Cardiac muscle cell (in vitro differentiated cells and primary cell): ENCODE measurements at regions not wholly inside any gene's neighbourhood (a gene's known extent, or its start where the extent isn't known, plus 50 kb on each side); places are given as distances from the start of the nearest gene placed in this dataset.

ENCODE experiments used
- DNase-seq, 2 donors: peaks; one replicate each; pipeline versions ENCODE4 v3.0.0 to v3.0.0-alpha.2; 2010 to 2017; ENCODE audit warnings: low read depth in 1 of 2, low spot score in 1 of 2
- H3K27ac ChIP-seq: fragments of 200-600 bp; sonication (generic); 2 replicates; pipeline ENCODE4 v1.5.1; 2016
- H3K27me3 ChIP-seq: fragments of 200-600 bp; sonication (generic); 2 replicates; pipeline ENCODE4 v1.6.0; 2016; ENCODE audit warnings: control low read depth
- H3K36me3 ChIP-seq: fragments of 200-600 bp; sonication (generic); 2 replicates; pipeline ENCODE4 v1.5.1; 2016; ENCODE audit warnings: control low read depth
- H3K4me1 ChIP-seq: fragments of 200-600 bp; sonication (generic); 2 replicates; pipeline ENCODE4 v1.8.1; 2017; ENCODE audit warnings: low read depth, mild to moderate bottlenecking, mixed run types
- H3K4me3 ChIP-seq: fragments of 200-600 bp; sonication (generic); 2 replicates; pipeline ENCODE4 v1.5.1; 2016; ENCODE audit warnings: mild to moderate bottlenecking
- H3K9me3 ChIP-seq: fragments of 200-600 bp; sonication (generic); 2 replicates; pipeline ENCODE4 v1.5.1; 2017; ENCODE audit warnings: low read depth, mild to moderate bottlenecking, control low read depth
- TF ChIP-seq, protein P1 (sequence below): IDR thresholded peaks from 2 replicates; pipeline ENCODE4 v1.5.1; 2012; ENCODE audit warnings: low read depth, mild to moderate bottlenecking, low read length

DNA sequence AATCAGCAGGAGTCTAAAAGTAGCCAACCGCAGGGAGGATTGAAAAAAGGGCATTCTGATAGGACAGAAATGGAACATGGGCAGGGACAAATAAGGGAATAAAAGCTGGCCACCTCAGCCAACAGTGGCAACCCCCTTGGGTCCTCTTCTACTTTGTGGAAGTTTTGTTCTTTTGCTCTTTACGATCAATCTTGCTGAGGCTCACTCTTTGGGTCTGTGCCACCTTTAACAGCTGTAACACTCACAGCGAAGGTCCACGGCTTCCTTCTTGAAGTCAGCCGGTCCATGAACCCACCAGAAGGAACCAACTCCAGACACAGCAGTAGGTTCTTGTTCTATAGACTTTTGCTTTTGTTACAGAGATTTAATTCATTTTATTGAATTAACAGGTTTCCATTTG lies 285.4 kb upstream of the CDH20 start:
- Histone ChIP-seq H3K4me1 (no peaks in the 10 kb centered on the region), H3K4me3 (no peak overlapping the region), H3K9me3 (no peaks in the 10 kb centered on the region), H3K36me3 (no peaks in the 10 kb centered on the region), H3K27ac (no peak overlapping the region), H3K27me3 (no peaks in the 10 kb centered on the region)
- no peak for DNase-seq
- TF ChIP-seq, protein P1, sequence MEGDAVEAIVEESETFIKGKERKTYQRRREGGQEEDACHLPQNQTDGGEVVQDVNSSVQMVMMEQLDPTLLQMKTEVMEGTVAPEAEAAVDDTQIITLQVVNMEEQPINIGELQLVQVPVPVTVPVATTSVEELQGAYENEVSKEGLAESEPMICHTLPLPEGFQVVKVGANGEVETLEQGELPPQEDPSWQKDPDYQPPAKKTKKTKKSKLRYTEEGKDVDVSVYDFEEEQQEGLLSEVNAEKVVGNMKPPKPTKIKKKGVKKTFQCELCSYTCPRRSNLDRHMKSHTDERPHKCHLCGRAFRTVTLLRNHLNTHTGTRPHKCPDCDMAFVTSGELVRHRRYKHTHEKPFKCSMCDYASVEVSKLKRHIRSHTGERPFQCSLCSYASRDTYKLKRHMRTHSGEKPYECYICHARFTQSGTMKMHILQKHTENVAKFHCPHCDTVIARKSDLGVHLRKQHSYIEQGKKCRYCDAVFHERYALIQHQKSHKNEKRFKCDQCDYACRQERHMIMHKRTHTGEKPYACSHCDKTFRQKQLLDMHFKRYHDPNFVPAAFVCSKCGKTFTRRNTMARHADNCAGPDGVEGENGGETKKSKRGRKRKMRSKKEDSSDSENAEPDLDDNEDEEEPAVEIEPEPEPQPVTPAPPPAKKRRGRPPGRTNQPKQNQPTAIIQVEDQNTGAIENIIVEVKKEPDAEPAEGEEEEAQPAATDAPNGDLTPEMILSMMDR, result no peak

DNA sequence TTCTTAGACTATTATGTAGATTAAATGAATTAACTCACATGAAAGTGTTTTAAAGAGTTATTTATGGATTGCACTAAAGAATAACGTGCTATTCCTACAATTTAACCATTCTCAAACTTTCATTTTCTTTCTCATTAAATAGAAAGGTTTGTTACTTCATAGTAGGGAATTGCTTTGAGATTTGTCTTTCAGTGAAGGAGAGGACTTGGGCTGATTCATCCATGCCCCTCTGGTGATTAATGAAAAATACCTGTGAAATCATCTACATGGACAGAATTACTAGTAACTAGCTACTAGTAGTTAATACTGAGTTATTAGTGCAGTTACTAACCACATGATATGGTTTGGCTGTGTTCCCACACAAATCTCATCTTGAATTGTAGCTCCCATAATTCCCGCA lies 275.8 kb upstream of the CDH20 start:
- no peaks in the 10 kb centered on the region for H3K27me3 ChIP-seq
- no peaks in the 10 kb centered on the region for H3K4me1 ChIP-seq
- TF ChIP-seq, protein P1, result no peak
- no peaks in the 10 kb centered on the region for H3K9me3 ChIP-seq
- H3K27ac ChIP-seq, result no peak overlapping the region
- no peaks in the 10 kb centered on the region for H3K36me3 ChIP-seq
- H3K4me3 ChIP-seq, result no peak overlapping the region
- no peak for DNase-seq

DNA sequence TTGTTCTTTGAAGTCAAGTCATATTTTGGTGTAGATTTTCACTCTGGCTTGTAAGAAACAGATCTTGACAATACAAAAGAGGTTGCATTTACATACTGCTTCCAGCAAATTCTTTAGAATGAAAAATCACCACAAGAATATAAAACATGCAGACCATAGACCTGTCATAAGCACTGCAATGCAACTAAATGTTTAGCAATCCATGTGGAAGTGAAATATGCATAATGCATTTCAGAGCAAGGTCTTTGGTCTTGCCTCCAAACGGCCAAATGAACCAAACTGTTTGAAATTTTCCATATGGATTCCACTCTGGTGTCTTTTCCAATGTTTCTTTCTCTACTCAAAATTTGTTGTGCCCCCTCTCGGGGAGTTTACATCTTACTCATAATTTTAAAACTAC lies 271.0 kb upstream of the CDH20 start:
- TF ChIP-seq, protein P1, result no peak
- DNase-seq, result no peak
- no peaks in the 10 kb centered on the region for H3K27me3 ChIP-seq

DNA sequence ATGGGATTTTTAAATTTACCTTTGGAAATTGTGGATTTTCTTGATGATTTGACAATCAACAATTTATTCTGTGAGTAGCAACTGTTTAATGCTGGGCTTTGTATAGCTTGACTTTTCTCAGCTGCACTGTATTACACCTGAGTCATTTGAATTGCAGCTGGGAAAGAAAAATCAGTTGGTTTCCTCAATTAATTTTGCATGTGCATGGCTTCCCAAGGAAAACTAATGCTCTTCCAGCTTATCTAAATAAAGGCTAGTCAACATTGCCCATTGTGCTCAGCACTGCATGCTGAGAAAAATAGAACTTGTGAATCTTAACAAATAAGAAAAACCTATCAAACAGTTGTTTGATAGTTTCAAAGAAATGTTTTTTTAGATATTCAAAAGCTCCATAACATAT lies 268.3 kb upstream of the CDH20 start:
- no peaks in the 10 kb centered on the region for H3K27me3 ChIP-seq
- H3K4me1 ChIP-seq, result no peaks in the 10 kb centered on the region
- H3K36me3 ChIP-seq, result no peaks in the 10 kb centered on the region
- H3K4me3 ChIP-seq, result no peak overlapping the region
- TF ChIP-seq, protein P1, result no peak
- no peaks in the 10 kb centered on the region for H3K9me3 ChIP-seq
- H3K27ac ChIP-seq, result no peak overlapping the region
- no peak for DNase-seq

More for the DNA sequence above, 271.0 kb upstream of the CDH20 start:
- H3K9me3 ChIP-seq, result no peaks in the 10 kb centered on the region
- no peaks in the 10 kb centered on the region for H3K36me3 ChIP-seq
- H3K27ac ChIP-seq, result no peak overlapping the region
- H3K4me3 ChIP-seq, result no peak overlapping the region
- no peaks in the 10 kb centered on the region for H3K4me1 ChIP-seq

DNA sequence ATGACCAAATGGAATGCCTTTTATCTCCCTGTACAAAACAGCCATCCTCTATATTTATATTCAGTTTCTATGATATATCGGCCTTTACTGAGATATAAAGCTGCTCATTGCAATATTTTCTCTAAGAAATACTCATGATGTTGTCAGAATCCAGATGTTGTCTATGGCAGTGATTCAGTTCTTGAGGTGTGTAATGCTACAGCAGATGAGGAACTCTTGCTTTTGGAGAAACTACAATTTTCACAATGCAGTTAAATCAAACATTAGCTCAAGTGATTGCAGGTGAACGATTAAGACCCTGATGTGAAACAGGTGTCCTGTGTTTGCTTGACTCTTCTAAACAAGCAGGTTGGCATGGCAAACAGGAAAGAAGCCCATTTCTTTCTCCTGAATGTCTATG lies 256.2 kb upstream of the CDH20 start:
- Histone ChIP-seq H3K4me1 (no peaks in the 10 kb centered on the region), H3K27me3 (no peaks in the 10 kb centered on the region), H3K27ac (no peak overlapping the region), H3K36me3 (no peaks in the 10 kb centered on the region), H3K4me3 (no peak overlapping the region), H3K9me3 (no peaks in the 10 kb centered on the region)
- TF ChIP-seq, protein P1, result no peak
- DNase-seq, result no peak

DNA sequence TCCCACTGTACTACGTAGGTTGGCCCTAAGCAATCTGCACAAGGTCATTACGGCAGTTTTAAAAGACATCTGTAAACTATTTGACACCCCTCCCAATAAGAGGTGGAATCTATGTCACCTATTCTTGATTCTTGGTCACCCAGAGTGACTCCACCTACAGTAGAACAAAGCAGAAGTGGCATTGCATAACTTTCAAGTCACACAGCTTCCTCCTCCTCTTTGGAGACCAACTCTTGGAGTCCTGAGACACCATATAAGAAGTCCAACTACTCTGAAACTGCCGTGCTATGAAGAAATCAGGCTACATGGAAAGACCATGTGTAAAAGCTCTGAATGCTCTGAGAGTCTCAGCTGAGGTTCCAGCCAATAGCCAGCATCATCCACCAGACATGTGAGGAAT lies 253.5 kb upstream of the CDH20 start:
- no peaks in the 10 kb centered on the region for H3K36me3 ChIP-seq
- no peaks in the 10 kb centered on the region for H3K9me3 ChIP-seq
- DNase-seq, result no peak
- H3K27ac ChIP-seq, result no peak overlapping the region
- no peaks in the 10 kb centered on the region for H3K4me1 ChIP-seq
- H3K4me3 ChIP-seq, result no peak overlapping the region
- TF ChIP-seq, protein P1, result no peak
- no peaks in the 10 kb centered on the region for H3K27me3 ChIP-seq
